Neural cell (in vitro differentiated cells): ENCODE measurements at regions not wholly inside any gene's neighbourhood (a gene's known extent, or its start where the extent isn't known, plus 50 kb on each side); places are given as distances from the start of the nearest gene placed in this dataset.

Experiments
- H2AFZ ChIP-seq: fragments of 200-600, 300-800 bp; sonication (generic), shearing (Covaris generic); 2 replicates; pipeline ENCODE4 v1.6.0; 2014; ENCODE audit warnings: low read depth, mild to moderate bottlenecking, antibody characterized with exemption, low read length, moderate library complexity
- H3F3A ChIP-seq: fragments of 200-600 bp; shearing (Covaris generic); 2 replicates; pipeline ENCODE4 v1.6.1; 2016; ENCODE audit warnings: mild to moderate bottlenecking, moderate library complexity, mixed read lengths, antibody characterized with exemption, low read length; ENCODE audit not compliant: insufficient read depth, poor library complexity, severe bottlenecking
- H3K27ac ChIP-seq: fragments of 200-600, 300-800 bp; sonication (generic), shearing (Covaris generic); 2 replicates; pipeline ENCODE4 v1.5.1; 2014; ENCODE audit warnings: mild to moderate bottlenecking, low read length, moderate library complexity
- H3K27me3 ChIP-seq: fragments of 300-800, 200-600 bp; sonication (generic), shearing (Covaris generic); 2 replicates; pipeline ENCODE4 v1.6.0; 2014; ENCODE audit warnings: mild to moderate bottlenecking, low read depth, low read length, moderate library complexity; ENCODE audit not compliant: insufficient read depth
- H3K36me3 ChIP-seq: fragments of 300-800, 200-600 bp; sonication (generic), shearing (Covaris generic); 2 replicates; pipeline ENCODE4 v1.5.1; 2014; ENCODE audit warnings: mild to moderate bottlenecking, antibody characterized with exemption, low read length, moderate library complexity; ENCODE audit not compliant: insufficient read depth
- H3K4me2 ChIP-seq: fragments of 300-800, 200-600 bp; sonication (generic), shearing (Covaris generic); 2 replicates; pipeline ENCODE4 v1.6.0; 2014; ENCODE audit warnings: mild to moderate bottlenecking, low read length
- H3K4me3 ChIP-seq: fragments of 300-800, 200-600 bp; sonication (generic), shearing (Covaris generic); 2 replicates; pipeline ENCODE4 v1.5.1; 2014; ENCODE audit warnings: mild to moderate bottlenecking, low read length, moderate library complexity
- H3K79me2 ChIP-seq: fragments of 200-600 bp; shearing (Covaris generic); replicated peaks from 2 replicates; pipeline ENCODE4 v1.6.0; 2014; ENCODE audit warnings: mild to moderate bottlenecking, low read length, moderate library complexity; ENCODE audit not compliant: insufficient read depth
- H3K9ac ChIP-seq: fragments of 300-800, 200-600 bp; sonication (generic), shearing (Covaris generic); 2 replicates; pipeline ENCODE4 v1.6.1; 2016; ENCODE audit warnings: mild to moderate bottlenecking, low read length, mixed read lengths
- H3K9me2 ChIP-seq: fragments of 200-600 bp; shearing (Covaris generic); 2 replicates; pipeline ENCODE4 v1.6.1; 2016; ENCODE audit warnings: mild to moderate bottlenecking, low read length, mixed read lengths; ENCODE audit not compliant: insufficient read depth
- H3K9me3 ChIP-seq: fragments of 200-600, 300-800 bp; sonication (generic), shearing (Covaris generic); 2 replicates; pipeline ENCODE4 v1.6.1; 2016; ENCODE audit warnings: mild to moderate bottlenecking, mixed run types, low read length, moderate library complexity, mixed read lengths
- H4K20me1 ChIP-seq: fragments of 200-600 bp; shearing (Covaris generic); 2 replicates; pipeline ENCODE4 v1.6.1; 2016; ENCODE audit warnings: mild to moderate bottlenecking, mixed run types; ENCODE audit not compliant: insufficient read depth
- CTCF ChIP-seq: fragments of 450-650 bp; IDR thresholded peaks from 2 replicates; pipeline ENCODE4 v1.5.1; 2014; ENCODE audit warnings: antibody characterized with exemption, mild to moderate bottlenecking, moderate library complexity; ENCODE audit not compliant: poor library complexity, severe bottlenecking
- EP300 ChIP-seq: fragments of 450-650 bp; conservative IDR thresholded peaks from 2 replicates; pipeline ENCODE4 v1.6.1; 2014; ENCODE audit warnings: antibody characterized with exemption, mild to moderate bottlenecking, moderate library complexity; ENCODE audit not compliant: poor library complexity, severe bottlenecking
- MXI1 ChIP-seq: fragments of 450-650 bp; conservative IDR thresholded peaks from 2 replicates; pipeline ENCODE4 v1.6.1; 2014; ENCODE audit warnings: antibody characterized with exemption, mild to moderate bottlenecking; ENCODE audit not compliant: poor library complexity, severe bottlenecking
- POLR2AphosphoS5 ChIP-seq: IDR thresholded peaks from 2 replicates; pipeline ENCODE4 v1.6.1; 2012
- RAD21 ChIP-seq: fragments of 450-650 bp; conservative IDR thresholded peaks from 2 replicates; pipeline ENCODE4 v1.6.1; 2014; ENCODE audit warnings: antibody characterized with exemption, mild to moderate bottlenecking, moderate library complexity
- REST ChIP-seq: IDR thresholded peaks from 2 replicates; pipeline ENCODE4 v1.6.1; 2012; ENCODE audit warnings: borderline replicate concordance
- SMC3 ChIP-seq: fragments of 450-650 bp; conservative IDR thresholded peaks from 2 replicates; pipeline ENCODE4 v1.6.1; 2014; ENCODE audit warnings: antibody characterized with exemption, mild to moderate bottlenecking, moderate library complexity; ENCODE audit not compliant: poor library complexity
- TAF1 ChIP-seq: IDR thresholded peaks from 2 replicates; pipeline ENCODE4 v1.6.1; 2012; ENCODE audit warnings: low read depth

GRCh38 chr5:105695941-105696340 lies 1974.8 kb downstream of the EFNA5 start:
- Histone ChIP-seq H3K9me2 (no peaks in the 10 kb centered on the region), H3K4me2 (no peak overlapping the region), H3K27ac (no peak overlapping the region), H3K9me3 (no peaks in the 10 kb centered on the region), H4K20me1 (no peaks in the 10 kb centered on the region), H3K9ac (no peak overlapping the region), H3F3A (no peaks in the 10 kb centered on the region), H3K27me3 (no peaks in the 10 kb centered on the region), H3K79me2 (no peaks in the 10 kb centered on the region), H3K36me3 (no peaks in the 10 kb centered on the region), H2AFZ (no peak overlapping the region), H3K4me3 (no peak overlapping the region)
- TF ChIP-seq EP300 (no peak), POLR2AphosphoS5 (no peak), REST (no peak), RAD21 (no peak), CTCF (no peak), SMC3 (no peak)

GRCh38 chr5:105689596-105689995 lies 1981.1 kb downstream of the EFNA5 start:
- Histone ChIP-seq H3K9ac (no peak overlapping the region), H3K9me3 (no peaks in the 10 kb centered on the region), H3K36me3 (no peaks in the 10 kb centered on the region), H3K79me2 (no peaks in the 10 kb centered on the region), H3F3A (no peaks in the 10 kb centered on the region), H3K9me2 (no peaks in the 10 kb centered on the region), H3K4me2 (no peak overlapping the region), H2AFZ (no peak overlapping the region), H3K27me3 (no peaks in the 10 kb centered on the region), H4K20me1 (no peaks in the 10 kb centered on the region), H3K4me3 (no peak overlapping the region), H3K27ac (no peak overlapping the region)
- TF ChIP-seq MXI1 (no peak), TAF1 (no peak), REST (no peak), RAD21 (no peak), SMC3 (no peak), EP300 (no peak)
